IMR-90 (cell line): ENCODE measurements at regions not wholly inside any gene's neighbourhood (a gene's known extent, or its start where the extent isn't known, plus 50 kb on each side); places are given as distances from the start of the nearest gene placed in this dataset.

Experiments
- ATAC-seq: fragments of 200-7000 bp; cut with Tn5 transposase; 2 replicates; pipeline ENCODE4 v1.9.1; 2020; ENCODE audit warnings: low read depth, mild to moderate bottlenecking, moderate library complexity
- BruUV-seq: library from RNA; stranded (reverse); fragments of 400-500 nt; replicated peaks from 2 replicates; lab custom pipeline; 2021; lab: Mats Ljungman, UMichigan
- CTCF ChIA-PET: fragments of 300-600 bp; formaldehyde crosslinking; extraction: SDS; loops from one replicate; lab custom pipeline; 2021; ENCODE audit warnings: antibody characterized with exemption; lab: Yijun Ruan, JAX
- POLR2A ChIA-PET: fragments of 300-600 bp; sonication (Branson Sonifier 250); formaldehyde crosslinking; loops from one replicate; lab custom pipeline; 2022; ENCODE audit warnings: antibody characterized with exemption; ENCODE audit not compliant: unreplicated experiment; lab: Charles Lee
- DNase-seq: peaks from one replicate; pipeline ENCODE4 v3.0.0; 2013
- H2AFZ ChIP-seq: replicated peaks from 2 replicates; pipeline ENCODE3; 2013; ENCODE audit warnings: low read length, mild to moderate bottlenecking; ENCODE audit not compliant: poor library complexity
- H2AK5ac ChIP-seq: 2 replicates; pipeline ENCODE4 v1.6.1; 2013; ENCODE audit warnings: low read depth, low read length, inconsistent platforms
- H2AK9ac ChIP-seq: replicated peaks from 2 replicates; pipeline ENCODE3; 2013; ENCODE audit warnings: mild to moderate bottlenecking, low read depth, low read length, moderate library complexity; ENCODE audit not compliant: poor library complexity
- H2BK120ac ChIP-seq: 2 replicates; pipeline ENCODE4 v1.6.1; 2013; ENCODE audit warnings: low read depth, low read length, inconsistent platforms
- H2BK15ac ChIP-seq: 3 replicates; pipeline ENCODE4 v1.6.1; 2013; ENCODE audit warnings: low read depth, low read length, inconsistent platforms
- H2BK20ac ChIP-seq: 2 replicates; pipeline ENCODE4 v1.6.1; 2013; ENCODE audit warnings: low read depth, mild to moderate bottlenecking, inconsistent platforms, low read length, moderate library complexity
- H2BK5ac ChIP-seq: 2 replicates; pipeline ENCODE4 v1.6.1; 2013; ENCODE audit warnings: mild to moderate bottlenecking, low read depth, low read length, inconsistent platforms; ENCODE audit not compliant: poor library complexity, severe bottlenecking
- H3K14ac ChIP-seq: replicated peaks from 2 replicates; pipeline ENCODE4 v1.6.1; 2013; ENCODE audit warnings: low read depth, low read length, inconsistent platforms
- H3K18ac ChIP-seq: 2 replicates; pipeline ENCODE4 v1.6.1; 2013; ENCODE audit warnings: low read depth, low read length, control low read depth
- H3K23ac ChIP-seq: 2 replicates; pipeline ENCODE4 v1.6.1; 2013; ENCODE audit warnings: low read depth, low read length, inconsistent platforms
- H3K27ac ChIP-seq: 2 replicates; pipeline ENCODE4 v1.5.1; 2013; ENCODE audit warnings: mild to moderate bottlenecking, control low read depth, low read length; ENCODE audit not compliant: insufficient read depth
- H3K27me3 ChIP-seq: 2 replicates; pipeline ENCODE4 v1.6.1; 2013; ENCODE audit warnings: low read length; ENCODE audit not compliant: control insufficient read depth, insufficient read depth
- H3K36me3 ChIP-seq: 2 replicates; pipeline ENCODE4 v1.6.1; 2013; ENCODE audit warnings: low read length, mixed read lengths; ENCODE audit not compliant: control insufficient read depth, insufficient read depth
- H3K4ac ChIP-seq: 2 replicates; pipeline ENCODE4 v1.6.1; 2013; ENCODE audit warnings: low read depth, low read length, inconsistent platforms
- H3K4me1 ChIP-seq: 2 replicates; pipeline ENCODE4 v1.6.1; 2013; ENCODE audit warnings: low read length, mixed read lengths; ENCODE audit not compliant: control insufficient read depth, insufficient read depth
- H3K4me2 ChIP-seq: 2 replicates; pipeline ENCODE4 v1.6.1; 2013; ENCODE audit warnings: low read depth, mild to moderate bottlenecking, control low read depth, low read length, moderate library complexity
- H3K4me3 ChIP-seq: 2 replicates; pipeline ENCODE4 v1.5.1; 2013; ENCODE audit warnings: low read depth, mild to moderate bottlenecking, control low read depth, low read length, moderate library complexity; ENCODE audit not compliant: insufficient read depth
- H3K56ac ChIP-seq: 2 replicates; pipeline ENCODE4 v1.6.1; 2013; ENCODE audit warnings: low read length, inconsistent platforms; ENCODE audit not compliant: insufficient read depth; ENCODE audit errors: extremely low read depth
- H3K79me1 ChIP-seq, 2 experiments: 2 replicates each; pipeline ENCODE4 v1.6.1; 2013; ENCODE audit warnings: low read length in 2 of 2, inconsistent platforms in 1 of 2, low read depth in 1 of 2
- H3K9ac ChIP-seq: 2 replicates; pipeline ENCODE4 v1.6.1; 2013; ENCODE audit warnings: low read depth, low read length, control low read depth
- H3K9me1 ChIP-seq: 2 replicates; pipeline ENCODE4 v1.6.1; 2013; ENCODE audit warnings: low read length, inconsistent platforms; ENCODE audit not compliant: insufficient read depth
- H3K9me3 ChIP-seq: 2 replicates; pipeline ENCODE4 v1.6.1; 2013; ENCODE audit warnings: low read length; ENCODE audit not compliant: control insufficient read depth, insufficient read depth
- H4K20me1 ChIP-seq: 2 replicates; pipeline ENCODE4 v1.6.1; 2013; ENCODE audit warnings: low read length, inconsistent platforms; ENCODE audit not compliant: insufficient read depth
- H4K5ac ChIP-seq: 2 replicates; pipeline ENCODE4 v1.6.1; 2013; ENCODE audit warnings: mild to moderate bottlenecking, low read depth, low read length, control low read depth
- H4K8ac ChIP-seq, 2 experiments: 2 replicates each; pipeline ENCODE4 v1.6.1; 2013; ENCODE audit warnings: low read depth in 2 of 2, low read length in 2 of 2, control low read depth in 1 of 2, inconsistent platforms in 1 of 2
- H4K91ac ChIP-seq: 2 replicates; pipeline ENCODE4 v1.6.1; 2013; ENCODE audit warnings: low read depth, low read length, inconsistent platforms; ENCODE audit not compliant: insufficient read depth
- MXI1 ChIP-seq: IDR thresholded peaks from 2 replicates; pipeline ENCODE4 v1.6.1; 2012; ENCODE audit warnings: low read depth, mild to moderate bottlenecking, low read length, moderate library complexity, borderline replicate concordance
- WGBS, 2 experiments: methylation state at CpG; one replicate each; pipeline versions ENCODE4 v1.1.5 to v1.1.7; 2013; ENCODE audit warnings: missing lambda C conversion rate in 2 of 2; ENCODE audit not compliant: insufficient read length in 1 of 2; ENCODE audit errors: extremely low coverage in 2 of 2; 5-methylcytosine and 5-hydroxymethylcytosine counted together
- dilution Hi-C: fragments of 300-500 bp; cut with HindIII; formaldehyde crosslinking; loops from one replicate; pipeline ENCODE4 v1.14.3; 2018; ENCODE audit warnings: low sequenced_read_pairs; ENCODE audit not compliant: unreplicated experiment
- in situ Hi-C: fragments of 300-500 bp; cut with MboI; formaldehyde crosslinking; loops from 3 replicates; pipeline ENCODE4 v1.14.3; 2019; ENCODE audit warnings: low sequenced_read_pairs, inconsistent platforms, mixed read lengths
- intact Hi-C: fragments of 100-400 bp; cut with micrococcal nuclease; formaldehyde crosslinking; loops from 2 replicates; pipeline ENCODE4 v1.10.0; 2022

DNA sequence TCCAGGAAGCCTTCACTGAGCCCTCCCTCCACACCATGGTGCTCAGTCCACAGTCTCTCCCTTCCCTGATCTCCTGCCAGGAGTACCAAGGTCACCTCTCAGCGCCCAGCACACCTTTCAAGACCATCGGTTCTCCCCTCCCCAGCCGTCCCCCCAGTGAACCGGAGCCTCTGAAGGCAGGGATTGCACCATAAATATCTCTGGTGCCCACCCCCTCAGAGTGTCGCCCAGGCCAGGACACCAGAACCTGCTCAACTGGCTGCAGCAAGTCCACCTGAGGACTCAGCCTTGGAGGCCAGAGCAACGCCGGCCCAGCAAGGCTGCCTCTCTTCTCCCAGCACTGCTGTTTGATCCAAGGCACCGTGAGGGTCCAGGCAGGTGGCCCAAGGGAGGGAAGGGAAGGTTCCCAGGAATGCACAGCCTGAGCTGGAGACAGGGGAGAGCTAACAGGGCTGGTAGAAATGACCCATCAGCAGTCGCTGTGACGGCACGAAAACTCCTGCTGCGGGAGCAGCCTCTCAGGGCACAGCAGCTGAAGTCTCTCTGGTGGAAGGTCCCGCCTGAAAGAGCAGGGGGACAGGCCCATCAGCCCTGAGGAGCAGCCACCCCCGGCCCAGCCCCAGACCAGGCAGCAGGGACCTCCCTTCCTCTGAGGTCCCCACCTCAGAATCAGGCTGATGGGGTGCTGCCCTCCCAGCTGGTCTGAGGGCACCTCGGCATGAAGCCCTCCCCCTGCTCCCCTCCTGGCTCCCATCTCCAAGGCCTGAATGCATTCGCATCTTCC lies 80.3 kb downstream of the BUD13 start:
- H4K8ac ChIP-seq = no peak overlapping the region
- H2AK9ac ChIP-seq = no peak overlapping the region
- in situ Hi-C loops = loop anchor here (25.0 kb wide), 1 partner anchor 1355 kb away; no protein-coding TSS in a partner anchor
- CTCF ChIA-PET = interaction anchor here (0.6 to 1.6 kb wide), 5 partner anchors 10 to 476 kb away, joined by 3 to 6 read pairs (median 4); no protein-coding TSS in a partner anchor
- no peak overlapping the region for H2BK5ac ChIP-seq
- no peak overlapping the region for H2BK20ac ChIP-seq
- H3K4me3 ChIP-seq = no peak overlapping the region
- intact Hi-C loops = no loop called here
- no peak overlapping the region for H3K4ac ChIP-seq
- no peaks in the 10 kb centered on the region for H3K36me3 ChIP-seq
- H3K4me1 ChIP-seq = no peaks in the 10 kb centered on the region
- BruUV-seq = no TSS peak
- no peak overlapping the region for H3K14ac ChIP-seq
- no peaks in the 10 kb centered on the region; the same call in 1 of the 2 replicates for H4K20me1 ChIP-seq
- dilution Hi-C loops = no loop called here
- H3K27ac ChIP-seq = no peak overlapping the region
- H2AFZ ChIP-seq = no peak overlapping the region
- H3K23ac ChIP-seq = no peak overlapping the region
- H3K9ac ChIP-seq = no peak overlapping the region
- no peak overlapping the region for H4K91ac ChIP-seq
- no peaks in the 10 kb centered on the region for H3K79me1 ChIP-seq
- WGBS, 2 experiments = 0% methylated on average over 1 of the region's 16 CpGs; no CpG with 5 or more reads in 1 of the 2 experiments
- H3K18ac ChIP-seq = no peak overlapping the region
- no peak for TF ChIP-seq MXI1
- DNase-seq = no peak
- no peak overlapping the region for H2BK15ac ChIP-seq
- no peak for ATAC-seq
- no peak overlapping the region for H3K56ac ChIP-seq
- H2AK5ac ChIP-seq = no peak overlapping the region
- H2BK120ac ChIP-seq = no peak overlapping the region
- no peaks in the 10 kb centered on the region for H3K9me3 ChIP-seq
- 0 out of 2 replicates have a peak, but pooled peaks cover 3% of the 10 kb centered on the region for H3K9me1 ChIP-seq
- H3K4me2 ChIP-seq = no peak overlapping the region
- POLR2A ChIA-PET = no interaction called here
- H4K5ac ChIP-seq = no peak overlapping the region
- peaks cover 18% of the 10 kb centered on the region for H3K27me3 ChIP-seq
